Left lung (tissue), 4 donors: ENCODE measurements at regions not wholly inside any gene's neighbourhood (a gene's known extent, or its start where the extent isn't known, plus 50 kb on each side); places are given as distances from the start of the nearest gene placed in this dataset.

ENCODE experiments used
- ATAC-seq: fragments of 200-7000 bp; cut with Tn5 transposase; one replicate; pipeline ENCODE4 v1.9.1; 2020; ENCODE audit warnings: moderate library complexity
- DNase-seq, 4 donors: peaks; one replicate each; pipeline ENCODE4 v3.0.0-alpha.2; 2013 to 2020
- H3K27ac ChIP-seq, 2 donors: fragments of 200-600 bp; sonication (generic) in 1 of 2; one replicate each; pipeline versions ENCODE4 v1.5.0 to v1.8.0; 2020 to 2021
- H3K27me3 ChIP-seq, 2 donors: fragments of 200-600 bp; sonication (generic) in 1 of 2; one replicate each; pipeline versions ENCODE4 v1.5.0 to v1.8.0; 2020 to 2021
- H3K36me3 ChIP-seq, 2 donors: fragments of 200-600 bp; sonication (generic) in 1 of 2; one replicate each; pipeline versions ENCODE4 v1.5.0 to v1.8.0; 2020 to 2021
- H3K4me1 ChIP-seq, 2 donors: fragments of 200-600 bp; one replicate each; pipeline ENCODE4 v1.8.0; 2021
- H3K4me3 ChIP-seq, 2 donors: fragments of 200-600 bp; sonication (generic) in 1 of 2; one replicate each; pipeline versions ENCODE4 v1.5.0 to v1.8.0; 2020 to 2021; ENCODE audit warnings: mild to moderate bottlenecking in 1 of 2
- H3K9me3 ChIP-seq, 2 donors: fragments of 200-600 bp; sonication (generic) in 1 of 2; one replicate each; pipeline versions ENCODE4 v1.5.0 to v1.8.0; 2020 to 2021
- CTCF ChIP-seq, 2 donors: fragments of 200-600 bp; sonication (generic) in 1 of 2; IDR thresholded peaks; one replicate each; pipeline versions ENCODE4 v1.5.0 to v1.8.0; 2021; ENCODE audit warnings: antibody characterized with exemption in 2 of 2
- intact Hi-C, 2 donors: fragments of 100-400 bp; cut with DNase I; formaldehyde crosslinking; loops; one replicate each; pipeline versions ENCODE4 v1.11.2 to v1.14.2; 2022
- donor health status: DM: no; HTN: yes; CAD: no.
- donor health status: DM: no; HTN: no; CAD: no.

GRCh38 chr1:30589083-30589482 lies 134.3 kb downstream of the MATN1 start:
- Histone ChIP-seq H3K27ac (no peak overlapping the region), H3K27me3 (peaks cover 0 to 42% of the 10 kb centered on the region in 2 donors), H3K36me3 (no peaks in the 10 kb centered on the region), H3K4me1 (no peaks in the 10 kb centered on the region), H3K4me3 (no peak overlapping the region), H3K9me3 (peaks cover 0 to 9% of the 10 kb centered on the region in 2 donors)
- intact Hi-C loops: no loop called here
- DNase-seq (no peak), ATAC-seq (no peak)
- no peak for TF ChIP-seq CTCF (IDR thresholded peaks at IDR 0.05)

- H3K27me3 ChIP-seq: peaks cover 0 to 42% of the 10 kb centered on the region in 2 donors
- H3K9me3 ChIP-seq: peaks cover 0 to 12% of the 10 kb centered on the region in 2 donors
- intact Hi-C loops: no loop called here
- no peak overlapping the region for H3K27ac ChIP-seq
- H3K4me1 ChIP-seq: no peaks in the 10 kb centered on the region
- no peaks in the 10 kb centered on the region for H3K36me3 ChIP-seq
- DNase-seq: no peak
- ATAC-seq: no peak
- no peak for TF ChIP-seq CTCF (IDR thresholded peaks at IDR 0.05)
- H3K4me3 ChIP-seq: no peak overlapping the region
Measured at GRCh38 chr1:30588311-30589073, 134.9 kb downstream of the MATN1 start.

- no peak for ATAC-seq
- Histone ChIP-seq H3K27me3 (peaks cover 0 to 42% of the 10 kb centered on the region in 2 donors), H3K36me3 (no peaks in the 10 kb centered on the region), H3K4me1 (no peaks in the 10 kb centered on the region), H3K27ac (no peak overlapping the region), H3K4me3 (no peak overlapping the region), H3K9me3 (peaks cover 0 to 14% of the 10 kb centered on the region in 2 donors)
- intact Hi-C loops: no loop called here
- no peak for DNase-seq
- no peak for TF ChIP-seq CTCF (IDR thresholded peaks at IDR 0.05)
Measured at GRCh38 chr1:30586671-30587070, 136.7 kb downstream of the MATN1 start.

- Histone ChIP-seq H3K9me3 (peaks cover 0 to 14% of the 10 kb centered on the region in 2 donors), H3K4me3 (no peak overlapping the region), H3K4me1 (no peaks in the 10 kb centered on the region), H3K27ac (no peak overlapping the region), H3K27me3 (no peaks in the 10 kb centered on the region), H3K36me3 (no peaks in the 10 kb centered on the region)
- TF ChIP-seq CTCF (IDR thresholded peaks at IDR 0.05): no peak
- ATAC-seq (no peak), DNase-seq (no peak)
- intact Hi-C loops: no loop called here
Measured at GRCh38 chr1:30579580-30579979, 143.8 kb downstream of the MATN1 start.

GRCh38 chr1:30575066-30575465 lies 148.3 kb downstream of the MATN1 start:
- ATAC-seq (no peak), DNase-seq (no peak)
- H3K4me3 ChIP-seq: no peak overlapping the region
- no peak overlapping the region for H3K27ac ChIP-seq
- H3K36me3 ChIP-seq: no peaks in the 10 kb centered on the region
- intact Hi-C loops: no loop called here
- H3K4me1 ChIP-seq: no peaks in the 10 kb centered on the region
- TF ChIP-seq CTCF (IDR thresholded peaks at IDR 0.05): no peak
- H3K9me3 ChIP-seq: no peaks in the 10 kb centered on the region
- H3K27me3 ChIP-seq: peaks cover 0 to 8% of the 10 kb centered on the region in 2 donors
